Sigmoid colon (tissue), 3 donors: ENCODE measurements at regions not wholly inside any gene's neighbourhood (a gene's known extent, or its start where the extent isn't known, plus 50 kb on each side); places are given as distances from the start of the nearest gene placed in this dataset.

ENCODE experiments used
- POLR2A ChIP-seq, 2 donors: fragments of 450-650 bp; IDR thresholded peaks; one replicate each; pipeline ENCODE4 v1.6.1; 2016; ENCODE audit warnings: antibody characterized with exemption in 2 of 2, mild to moderate bottlenecking in 2 of 2, moderate library complexity in 2 of 2
- TF ChIP-seq, protein P1 (sequence below), 4 experiments: fragments of 450-650 bp in 3 of 4; fragments of 200-600 bp in 1 of 4; IDR thresholded peaks; one replicate each; pipeline ENCODE4 v1.5.1; 2016 to 2019; ENCODE audit warnings: antibody characterized with exemption in 4 of 4, mild to moderate bottlenecking in 3 of 4, moderate library complexity in 2 of 4

DNA sequence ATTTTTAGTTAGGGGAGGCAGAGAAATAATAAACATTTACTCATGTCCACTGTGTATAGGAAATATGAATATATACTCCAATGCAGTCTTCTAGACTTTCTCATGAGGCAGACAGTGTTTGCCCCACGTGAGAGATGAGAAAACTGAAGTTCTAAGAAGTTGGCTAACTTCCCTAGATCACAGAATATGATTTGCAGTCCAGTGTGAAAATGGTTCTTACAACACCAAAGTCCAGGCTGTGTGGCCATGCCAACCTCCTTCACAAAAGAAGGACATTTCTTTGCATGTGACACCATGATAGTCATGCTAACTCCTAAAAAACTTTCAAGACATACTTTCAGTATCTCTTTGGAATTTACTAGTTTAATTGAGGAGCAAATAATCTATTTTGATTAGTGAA, 143.7 kb downstream of the IRS1 start:
- TF ChIP-seq, protein P1, sequence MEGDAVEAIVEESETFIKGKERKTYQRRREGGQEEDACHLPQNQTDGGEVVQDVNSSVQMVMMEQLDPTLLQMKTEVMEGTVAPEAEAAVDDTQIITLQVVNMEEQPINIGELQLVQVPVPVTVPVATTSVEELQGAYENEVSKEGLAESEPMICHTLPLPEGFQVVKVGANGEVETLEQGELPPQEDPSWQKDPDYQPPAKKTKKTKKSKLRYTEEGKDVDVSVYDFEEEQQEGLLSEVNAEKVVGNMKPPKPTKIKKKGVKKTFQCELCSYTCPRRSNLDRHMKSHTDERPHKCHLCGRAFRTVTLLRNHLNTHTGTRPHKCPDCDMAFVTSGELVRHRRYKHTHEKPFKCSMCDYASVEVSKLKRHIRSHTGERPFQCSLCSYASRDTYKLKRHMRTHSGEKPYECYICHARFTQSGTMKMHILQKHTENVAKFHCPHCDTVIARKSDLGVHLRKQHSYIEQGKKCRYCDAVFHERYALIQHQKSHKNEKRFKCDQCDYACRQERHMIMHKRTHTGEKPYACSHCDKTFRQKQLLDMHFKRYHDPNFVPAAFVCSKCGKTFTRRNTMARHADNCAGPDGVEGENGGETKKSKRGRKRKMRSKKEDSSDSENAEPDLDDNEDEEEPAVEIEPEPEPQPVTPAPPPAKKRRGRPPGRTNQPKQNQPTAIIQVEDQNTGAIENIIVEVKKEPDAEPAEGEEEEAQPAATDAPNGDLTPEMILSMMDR (IDR thresholded peaks at IDR 0.05) = no peak
- TF ChIP-seq POLR2A (IDR thresholded peaks at IDR 0.05) = no peak
